Epidermal melanocyte (primary cell): ENCODE measurements at regions not wholly inside any gene's neighbourhood (a gene's known extent, or its start where the extent isn't known, plus 50 kb on each side); places are given as distances from the start of the nearest gene placed in this dataset.

Experiments used
- DNase-seq: peaks from one replicate; pipeline ENCODE4 v3.0.0; 2011; ENCODE audit warnings: low spot score; ENCODE audit not compliant: insufficient read length

- no peak for DNase-seq
Measured at GRCh38 chr18:78558101-78558810, 421.4 kb upstream of the SALL3 start.

- no peak for DNase-seq
Measured at GRCh38 chr18:78558948-78559347, 420.7 kb upstream of the SALL3 start.

- DNase-seq, result no peak
Measured at GRCh38 chr18:78559584-78559983, 420.0 kb upstream of the SALL3 start.

- DNase-seq, result no peak
Measured at GRCh38 chr18:78561757-78562510, 417.7 kb upstream of the SALL3 start.

- no peak for DNase-seq
Measured at GRCh38 chr18:78562531-78562961, 417.1 kb upstream of the SALL3 start.

- no peak for DNase-seq
Measured at GRCh38 chr18:78563110-78563509, 416.5 kb upstream of the SALL3 start.

GRCh38 chr18:78564030-78564429 is 415.6 kb upstream of the SALL3 start:
- no peak for DNase-seq

GRCh38 chr18:78564518-78564917 is 415.1 kb upstream of the SALL3 start:
- no peak for DNase-seq

GRCh38 chr18:78565240-78565639 is 414.4 kb upstream of the SALL3 start:
- no peak for DNase-seq

GRCh38 chr18:78566065-78566464 is 413.6 kb upstream of the SALL3 start:
- no peak for DNase-seq

GRCh38 chr18:78566720-78567119 is 412.9 kb upstream of the SALL3 start:
- no peak for DNase-seq

GRCh38 chr18:78571063-78571785 is 408.4 kb upstream of the SALL3 start:
- no peak for DNase-seq

GRCh38 chr18:78571831-78572347 is 407.7 kb upstream of the SALL3 start:
- no peak for DNase-seq

- DNase-seq, result no peak
Measured at GRCh38 chr18:78573773-78574172, 405.8 kb upstream of the SALL3 start.

GRCh38 chr18:78576967-78577366 is 402.7 kb upstream of the SALL3 start:
- no peak for DNase-seq

GRCh38 chr18:78579449-78579848 is 400.2 kb upstream of the SALL3 start:
- no peak for DNase-seq

GRCh38 chr18:78579854-78580577 is 399.6 kb upstream of the SALL3 start:
- no peak for DNase-seq

- no peak for DNase-seq
Measured at GRCh38 chr18:78580835-78581339, 398.7 kb upstream of the SALL3 start.

- no peak for DNase-seq
Measured at GRCh38 chr18:78582181-78582709, 397.4 kb upstream of the SALL3 start.

- DNase-seq, result no peak
Measured at GRCh38 chr18:78582898-78583738, 396.5 kb upstream of the SALL3 start.
